H1 (cell line): ENCODE measurements at regions not wholly inside any gene's neighbourhood (a gene's known extent, or its start where the extent isn't known, plus 50 kb on each side); places are given as distances from the start of the nearest gene placed in this dataset.

Experiments
- TBP ChIP-seq: IDR thresholded peaks from 2 replicates; pipeline ENCODE4 v1.6.1; 2011; ENCODE audit warnings: low read depth, low read length, improper control_type of control experiment
- TF ChIP-seq, protein P1 (sequence below): fragments of 300-600 bp; sonication (generic); IDR thresholded peaks from 2 replicates; pipeline ENCODE4 v1.7.1; 2012; ENCODE audit warnings: low read length, moderate library complexity, mild to moderate bottlenecking, inconsistent platforms; ENCODE audit not compliant: insufficient replicate concordance

DNA sequence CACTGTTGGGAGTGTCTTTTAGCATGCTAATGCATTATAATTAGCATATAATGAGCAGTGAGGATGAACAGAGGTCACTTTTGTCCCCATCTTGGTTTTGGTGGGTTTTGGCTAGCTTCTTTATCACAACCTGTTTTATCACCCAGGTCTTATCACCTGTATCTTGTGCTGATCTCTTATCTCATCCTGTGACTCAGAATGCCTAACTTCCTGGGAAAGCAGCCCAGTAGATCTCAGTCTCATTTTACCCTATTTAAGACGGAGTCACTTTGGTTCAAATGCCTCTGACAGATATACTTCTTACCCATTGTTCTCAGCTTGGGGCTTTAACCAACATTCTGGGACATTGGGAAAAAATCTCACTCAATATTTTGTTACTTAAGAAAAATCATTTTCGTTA is 348.7 kb downstream of the PBX1 start (continued):
- TF ChIP-seq, protein P1, sequence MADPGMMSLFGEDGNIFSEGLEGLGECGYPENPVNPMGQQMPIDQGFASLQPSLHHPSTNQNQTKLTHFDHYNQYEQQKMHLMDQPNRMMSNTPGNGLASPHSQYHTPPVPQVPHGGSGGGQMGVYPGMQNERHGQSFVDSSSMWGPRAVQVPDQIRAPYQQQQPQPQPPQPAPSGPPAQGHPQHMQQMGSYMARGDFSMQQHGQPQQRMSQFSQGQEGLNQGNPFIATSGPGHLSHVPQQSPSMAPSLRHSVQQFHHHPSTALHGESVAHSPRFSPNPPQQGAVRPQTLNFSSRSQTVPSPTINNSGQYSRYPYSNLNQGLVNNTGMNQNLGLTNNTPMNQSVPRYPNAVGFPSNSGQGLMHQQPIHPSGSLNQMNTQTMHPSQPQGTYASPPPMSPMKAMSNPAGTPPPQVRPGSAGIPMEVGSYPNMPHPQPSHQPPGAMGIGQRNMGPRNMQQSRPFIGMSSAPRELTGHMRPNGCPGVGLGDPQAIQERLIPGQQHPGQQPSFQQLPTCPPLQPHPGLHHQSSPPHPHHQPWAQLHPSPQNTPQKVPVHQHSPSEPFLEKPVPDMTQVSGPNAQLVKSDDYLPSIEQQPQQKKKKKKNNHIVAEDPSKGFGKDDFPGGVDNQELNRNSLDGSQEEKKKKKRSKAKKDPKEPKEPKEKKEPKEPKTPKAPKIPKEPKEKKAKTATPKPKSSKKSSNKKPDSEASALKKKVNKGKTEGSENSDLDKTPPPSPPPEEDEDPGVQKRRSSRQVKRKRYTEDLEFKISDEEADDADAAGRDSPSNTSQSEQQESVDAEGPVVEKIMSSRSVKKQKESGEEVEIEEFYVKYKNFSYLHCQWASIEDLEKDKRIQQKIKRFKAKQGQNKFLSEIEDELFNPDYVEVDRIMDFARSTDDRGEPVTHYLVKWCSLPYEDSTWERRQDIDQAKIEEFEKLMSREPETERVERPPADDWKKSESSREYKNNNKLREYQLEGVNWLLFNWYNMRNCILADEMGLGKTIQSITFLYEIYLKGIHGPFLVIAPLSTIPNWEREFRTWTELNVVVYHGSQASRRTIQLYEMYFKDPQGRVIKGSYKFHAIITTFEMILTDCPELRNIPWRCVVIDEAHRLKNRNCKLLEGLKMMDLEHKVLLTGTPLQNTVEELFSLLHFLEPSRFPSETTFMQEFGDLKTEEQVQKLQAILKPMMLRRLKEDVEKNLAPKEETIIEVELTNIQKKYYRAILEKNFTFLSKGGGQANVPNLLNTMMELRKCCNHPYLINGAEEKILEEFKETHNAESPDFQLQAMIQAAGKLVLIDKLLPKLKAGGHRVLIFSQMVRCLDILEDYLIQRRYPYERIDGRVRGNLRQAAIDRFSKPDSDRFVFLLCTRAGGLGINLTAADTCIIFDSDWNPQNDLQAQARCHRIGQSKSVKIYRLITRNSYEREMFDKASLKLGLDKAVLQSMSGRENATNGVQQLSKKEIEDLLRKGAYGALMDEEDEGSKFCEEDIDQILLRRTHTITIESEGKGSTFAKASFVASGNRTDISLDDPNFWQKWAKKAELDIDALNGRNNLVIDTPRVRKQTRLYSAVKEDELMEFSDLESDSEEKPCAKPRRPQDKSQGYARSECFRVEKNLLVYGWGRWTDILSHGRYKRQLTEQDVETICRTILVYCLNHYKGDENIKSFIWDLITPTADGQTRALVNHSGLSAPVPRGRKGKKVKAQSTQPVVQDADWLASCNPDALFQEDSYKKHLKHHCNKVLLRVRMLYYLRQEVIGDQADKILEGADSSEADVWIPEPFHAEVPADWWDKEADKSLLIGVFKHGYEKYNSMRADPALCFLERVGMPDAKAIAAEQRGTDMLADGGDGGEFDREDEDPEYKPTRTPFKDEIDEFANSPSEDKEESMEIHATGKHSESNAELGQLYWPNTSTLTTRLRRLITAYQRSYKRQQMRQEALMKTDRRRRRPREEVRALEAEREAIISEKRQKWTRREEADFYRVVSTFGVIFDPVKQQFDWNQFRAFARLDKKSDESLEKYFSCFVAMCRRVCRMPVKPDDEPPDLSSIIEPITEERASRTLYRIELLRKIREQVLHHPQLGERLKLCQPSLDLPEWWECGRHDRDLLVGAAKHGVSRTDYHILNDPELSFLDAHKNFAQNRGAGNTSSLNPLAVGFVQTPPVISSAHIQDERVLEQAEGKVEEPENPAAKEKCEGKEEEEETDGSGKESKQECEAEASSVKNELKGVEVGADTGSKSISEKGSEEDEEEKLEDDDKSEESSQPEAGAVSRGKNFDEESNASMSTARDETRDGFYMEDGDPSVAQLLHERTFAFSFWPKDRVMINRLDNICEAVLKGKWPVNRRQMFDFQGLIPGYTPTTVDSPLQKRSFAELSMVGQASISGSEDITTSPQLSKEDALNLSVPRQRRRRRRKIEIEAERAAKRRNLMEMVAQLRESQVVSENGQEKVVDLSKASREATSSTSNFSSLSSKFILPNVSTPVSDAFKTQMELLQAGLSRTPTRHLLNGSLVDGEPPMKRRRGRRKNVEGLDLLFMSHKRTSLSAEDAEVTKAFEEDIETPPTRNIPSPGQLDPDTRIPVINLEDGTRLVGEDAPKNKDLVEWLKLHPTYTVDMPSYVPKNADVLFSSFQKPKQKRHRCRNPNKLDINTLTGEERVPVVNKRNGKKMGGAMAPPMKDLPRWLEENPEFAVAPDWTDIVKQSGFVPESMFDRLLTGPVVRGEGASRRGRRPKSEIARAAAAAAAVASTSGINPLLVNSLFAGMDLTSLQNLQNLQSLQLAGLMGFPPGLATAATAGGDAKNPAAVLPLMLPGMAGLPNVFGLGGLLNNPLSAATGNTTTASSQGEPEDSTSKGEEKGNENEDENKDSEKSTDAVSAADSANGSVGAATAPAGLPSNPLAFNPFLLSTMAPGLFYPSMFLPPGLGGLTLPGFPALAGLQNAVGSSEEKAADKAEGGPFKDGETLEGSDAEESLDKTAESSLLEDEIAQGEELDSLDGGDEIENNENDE, result no peak
- no peak for TF ChIP-seq TBP
